SHP77 treated with DMSO at 0.1 percent for 48 hours (cell line): ENCODE measurements at regions not wholly inside any gene's neighbourhood (a gene's known extent, or its start where the extent isn't known, plus 50 kb on each side); places are given as distances from the start of the nearest gene placed in this dataset.
"Not testable (repeated sequence)": the region's sequence is repeated elsewhere in the genome, so short reads cannot be mapped to it uniquely, and the experiment has no call there.

Experiments used
- DNase-seq: peaks from one replicate; lab custom pipeline; 2025; lab: John Stamatoyannopoulos, UW

DNA sequence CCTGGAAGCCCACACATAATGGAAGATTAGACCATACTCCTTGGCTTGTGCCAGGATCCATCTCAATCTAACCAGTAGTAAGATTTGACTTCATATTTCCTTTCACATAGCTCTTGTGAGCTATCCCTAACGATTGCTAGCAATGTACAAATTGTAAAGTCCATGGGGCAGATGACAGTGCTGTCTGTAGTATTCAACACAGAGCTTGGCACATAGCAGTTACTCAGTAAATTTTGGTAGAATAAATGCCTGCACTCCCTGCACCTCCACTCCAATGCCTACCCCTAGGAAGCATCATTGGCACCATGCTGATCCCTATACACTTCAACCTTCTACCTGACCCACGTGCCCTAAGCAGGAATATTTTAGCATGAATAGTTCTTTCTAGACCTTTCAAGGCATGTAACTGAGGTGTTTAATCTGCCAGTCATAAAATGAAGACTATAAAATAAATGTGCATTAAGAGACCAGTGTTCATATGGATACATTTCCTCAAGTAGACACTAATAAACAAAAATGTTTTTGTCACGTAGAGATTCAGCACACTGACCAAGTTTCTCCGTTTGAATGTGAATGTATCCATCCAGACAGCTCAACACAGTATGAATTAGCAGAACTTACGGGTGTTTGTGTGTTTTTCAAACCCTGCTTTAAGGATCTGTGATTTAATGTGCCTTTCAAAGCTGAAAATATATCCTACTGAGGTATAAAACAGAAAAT is 98.8 kb downstream of the BMP4 start:
- no peak for DNase-seq

DNA sequence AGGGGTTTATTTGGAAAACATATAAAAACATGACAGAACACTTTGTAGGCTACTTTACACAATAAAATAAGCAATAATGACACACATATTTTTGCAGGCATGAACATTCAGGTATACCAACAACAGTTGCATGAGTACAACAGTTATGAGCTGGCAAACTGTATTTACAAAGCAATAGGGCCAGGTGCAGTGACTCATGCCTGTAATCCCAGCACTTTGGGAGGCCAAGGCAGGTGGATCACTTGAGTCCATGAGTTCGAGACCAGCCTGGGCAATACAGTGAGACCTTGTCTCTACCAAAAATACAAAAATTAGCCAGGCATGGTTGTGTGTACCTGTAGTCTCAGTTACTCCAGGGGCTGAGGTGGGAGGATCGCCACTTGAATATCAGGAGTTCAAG is 101.1 kb downstream of the BMP4 start:
- DNase-seq: no peak

- DNase-seq: no peak
These were observed 101.5 kb downstream of the BMP4 start for GRCh38 chr14:53855127-53855526.

DNA sequence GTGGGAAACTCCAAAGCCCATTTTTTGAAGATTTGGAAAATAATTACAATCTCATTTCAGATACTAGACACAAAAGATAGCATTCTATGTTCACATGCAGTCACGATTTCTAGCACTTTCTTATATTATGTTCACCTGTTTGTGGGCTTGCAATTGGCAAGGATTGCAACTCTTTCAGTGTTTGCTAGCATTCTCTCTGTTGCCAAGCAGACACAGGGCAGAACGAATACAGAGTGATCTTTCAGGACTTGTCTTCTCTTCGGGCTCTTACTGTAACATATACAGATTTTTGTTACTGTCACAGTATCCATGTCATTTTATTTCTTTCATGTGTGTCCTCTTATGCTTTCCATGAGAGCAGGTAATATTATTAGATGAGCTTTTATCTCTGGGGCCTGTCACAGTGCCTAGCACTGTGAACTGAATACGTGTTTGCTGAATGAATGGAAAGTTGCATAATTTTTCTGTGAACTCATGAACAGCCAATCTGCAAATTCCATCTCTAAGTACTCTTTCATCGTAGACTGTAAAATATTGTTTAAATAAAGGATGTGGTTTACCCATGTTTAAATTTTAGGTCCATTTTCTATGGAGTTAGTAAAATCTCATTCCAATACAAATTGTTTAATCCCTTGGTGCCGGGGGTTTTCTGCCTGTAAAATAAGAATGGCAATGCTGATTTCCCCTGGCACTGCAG is 105.1 kb downstream of the BMP4 start:
- DNase-seq: no peak

GRCh38 chr14:53850714-53851296 is 105.8 kb downstream of the BMP4 start:
- no peak for DNase-seq

DNA sequence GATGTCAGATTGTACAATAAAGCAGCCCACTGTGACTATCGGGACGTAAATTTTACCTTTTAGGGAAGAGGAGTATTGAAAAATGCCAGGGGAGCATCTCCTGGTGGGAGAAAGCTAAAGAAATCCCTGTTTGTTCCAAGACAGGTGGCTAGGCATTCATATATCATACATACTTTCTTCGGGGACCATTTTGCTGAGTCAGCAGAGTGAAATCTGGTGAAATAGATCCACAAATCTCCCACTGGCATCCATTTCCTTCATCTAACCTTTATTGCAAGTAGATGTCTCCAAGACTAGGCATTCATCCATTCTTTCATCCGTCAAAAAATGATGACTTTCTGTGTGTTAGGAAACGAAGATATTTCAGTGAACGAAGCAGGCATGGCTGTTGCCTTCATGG is 107.1 kb downstream of the BMP4 start:
- no peak for DNase-seq

DNA sequence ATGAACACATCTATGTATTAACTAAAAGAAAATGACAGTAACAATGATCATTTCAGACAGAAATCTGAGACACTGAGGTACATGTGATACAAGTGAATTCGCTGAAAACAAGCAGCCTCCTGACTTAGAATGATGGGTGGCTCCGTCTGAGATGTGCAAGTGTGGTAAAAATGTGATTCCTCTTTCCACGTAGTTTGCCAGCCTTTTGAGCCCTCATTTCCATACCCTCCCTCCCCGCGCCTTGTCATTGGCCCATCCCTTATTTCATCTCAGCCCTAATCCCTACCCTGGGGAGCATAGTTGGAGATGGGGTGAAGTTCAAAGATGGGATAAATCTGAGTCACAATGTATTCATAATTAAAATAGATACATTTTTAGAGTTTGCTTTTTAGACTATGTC is 107.8 kb downstream of the BMP4 start:
- no peak for DNase-seq

GRCh38 chr14:53847881-53848280 is 108.7 kb downstream of the BMP4 start:
- no peak for DNase-seq

- no peak for DNase-seq
These were observed 109.6 kb downstream of the BMP4 start for GRCh38 chr14:53847057-53847456.

- no peak for DNase-seq
These were observed 110.6 kb downstream of the BMP4 start for GRCh38 chr14:53845813-53846693.

- no peak for DNase-seq
These were observed 113.7 kb downstream of the BMP4 start for GRCh38 chr14:53842938-53843337.

GRCh38 chr14:53841109-53842099 is 115.2 kb downstream of the BMP4 start:
- no peak for DNase-seq

GRCh38 chr14:53840444-53840843 is 116.2 kb downstream of the BMP4 start:
- no peak for DNase-seq

GRCh38 chr14:53838374-53838773 is 118.3 kb downstream of the BMP4 start:
- no peak for DNase-seq

GRCh38 chr14:53837656-53838055 is 119.0 kb downstream of the BMP4 start:
- DNase-seq: not testable (repeated sequence)

- DNase-seq: no peak
These were observed 120.1 kb downstream of the BMP4 start for GRCh38 chr14:53836551-53836950.

DNA sequence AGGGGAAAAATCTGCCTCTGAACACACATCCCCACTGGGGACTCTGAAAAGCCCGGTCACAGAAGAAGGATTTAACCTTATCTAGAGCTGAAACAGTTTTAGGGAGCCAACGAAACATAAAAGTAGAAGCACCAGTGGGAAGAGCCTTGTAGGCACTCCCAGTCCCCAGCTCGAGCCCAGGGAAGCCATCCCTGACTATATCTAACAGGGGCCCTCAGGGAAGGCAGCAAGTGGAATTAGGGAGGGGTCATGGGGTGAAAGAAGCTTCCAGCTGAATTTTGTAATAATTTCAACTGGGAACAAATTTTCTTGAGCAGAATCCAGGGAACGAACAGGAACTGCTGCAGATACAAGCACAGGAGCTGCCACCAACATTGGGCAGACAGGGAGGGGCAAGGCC is 127.8 kb downstream of the BMP4 start:
- DNase-seq: no peak

DNA sequence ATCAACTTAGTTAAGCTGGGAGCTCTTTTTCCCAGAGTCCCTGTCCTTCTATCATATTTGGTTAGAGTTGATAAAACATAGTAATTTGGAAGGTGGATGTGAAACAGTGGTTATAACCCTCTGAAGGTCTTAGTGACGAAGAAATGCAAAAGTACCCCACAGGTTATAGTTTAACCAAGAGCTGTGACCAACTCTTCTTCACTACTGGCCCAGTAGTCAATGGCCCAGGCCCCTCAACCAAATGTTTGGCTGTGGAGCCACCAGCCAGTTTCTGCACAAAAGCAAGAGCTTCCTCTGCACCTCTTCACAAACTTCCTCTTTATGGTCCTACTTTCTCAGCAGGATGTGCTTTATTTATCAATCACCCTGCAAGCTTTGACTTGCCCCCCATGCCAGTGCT is 132.6 kb downstream of the BMP4 start:
- DNase-seq: no peak

- no peak for DNase-seq
These were observed 142.2 kb downstream of the BMP4 start for GRCh38 chr14:53814392-53814791.

DNA sequence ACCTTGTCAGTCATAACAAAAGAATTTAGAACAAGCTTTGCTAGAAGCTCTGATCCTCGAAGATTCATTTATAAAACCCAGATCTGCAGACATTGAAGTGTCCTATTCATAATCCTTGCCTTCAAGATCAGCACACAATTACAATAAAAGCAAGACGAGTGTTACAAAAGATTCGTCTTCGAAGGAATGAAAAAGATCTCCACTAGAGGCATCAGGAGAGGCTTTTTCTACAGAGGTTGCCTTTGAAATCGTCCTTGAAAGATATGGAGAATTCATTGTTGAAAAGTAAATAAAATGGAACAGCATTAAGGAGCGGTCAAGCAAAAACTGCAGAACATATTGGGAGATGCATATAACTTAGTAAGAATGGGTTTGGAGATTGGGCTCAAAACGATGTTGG is 146.4 kb downstream of the BMP4 start:
- no peak for DNase-seq

- no peak for DNase-seq
These were observed 148.6 kb downstream of the BMP4 start for GRCh38 chr14:53808042-53808441.
